ENCODE measurements at regions not wholly inside any gene's neighbourhood (a gene's known extent, or its start where the extent isn't known, plus 50 kb on each side); places are given as distances from the start of the nearest gene placed in this dataset.

- Histone ChIP-seq H3K27ac (no peak overlapping the region), H3K4me3 (no peak overlapping the region), H3K36me3 (no peaks in the 10 kb centered on the region), H3K9me3 (no peaks in the 10 kb centered on the region), H3K4me1 (peaks cover 0 to 9% (median 3%) of the 10 kb centered on the region in 4 donors), H3K27me3 (no peaks in the 10 kb centered on the region)
- intact Hi-C loops (cut with DNase I), result no loop called here
- DNase-seq (no peak), ATAC-seq (peak in 3 of 4 donors; percentile 43 to 65 (median 57))
- no peak for TF ChIP-seq CTCF (IDR thresholded peaks at IDR 0.05)
- TF ChIP-seq POLR2A (IDR thresholded peaks at IDR 0.05), result no peak
Observed at GRCh38 chr3:159169828-159170227, 368.0 kb downstream of the MFSD1 start.

- Histone ChIP-seq H3K4me1 (peaks cover 0 to 9% (median 3%) of the 10 kb centered on the region in 4 donors), H3K27me3 (no peaks in the 10 kb centered on the region), H3K4me3 (no peak overlapping the region), H3K9me3 (no peaks in the 10 kb centered on the region), H3K36me3 (no peaks in the 10 kb centered on the region), H3K27ac (no peak overlapping the region)
- intact Hi-C loops (cut with DNase I), result no loop called here
- 55% methylated on average over 4 of the region's 4 CpGs for WGBS (ENCODE audit: insufficient coverage, low coverage, low lambda C conversion rate, missing lambda C conversion rate)
- no peak for DNase-seq
- TF ChIP-seq POLR2A (IDR thresholded peaks at IDR 0.05), result no peak
- TF ChIP-seq CTCF (IDR thresholded peaks at IDR 0.05), result no peak
- ATAC-seq, result no peak
Observed at GRCh38 chr3:159170436-159171003, 368.7 kb downstream of the MFSD1 start.

GRCh38 chr3:159171333-159171732 lies 369.5 kb downstream of the MFSD1 start:
- ATAC-seq, result no peak

GRCh38 chr3:159172473-159172872 lies 370.6 kb downstream of the MFSD1 start:
- WGBS (ENCODE audit: insufficient coverage, low coverage, low lambda C conversion rate, missing lambda C conversion rate), result 64% methylated on average over 2 of the region's 2 CpGs
- Histone ChIP-seq H3K27ac (no peak overlapping the region), H3K36me3 (no peaks in the 10 kb centered on the region), H3K9me3 (no peaks in the 10 kb centered on the region), H3K4me3 (no peak overlapping the region), H3K4me1 (no peaks in the 10 kb centered on the region), H3K27me3 (no peaks in the 10 kb centered on the region)
- TF ChIP-seq CTCF (IDR thresholded peaks at IDR 0.05) (no peak), POLR2A (IDR thresholded peaks at IDR 0.05) (no peak)
- intact Hi-C loops (cut with DNase I), result no loop called here
- ATAC-seq (no peak), DNase-seq (no peak)

More at GRCh38 chr3:159171333-159171732, 369.5 kb downstream of the MFSD1 start:
- H3K9me3 ChIP-seq, result no peaks in the 10 kb centered on the region
- no peaks in the 10 kb centered on the region for H3K36me3 ChIP-seq
- H3K27ac ChIP-seq, result no peak overlapping the region
- H3K4me1 ChIP-seq, result peaks cover 0 to 6% (median 3%) of the 10 kb centered on the region in 4 donors
- DNase-seq, result no peak
- intact Hi-C loops (cut with DNase I), result no loop called here
- H3K27me3 ChIP-seq, result no peaks in the 10 kb centered on the region
- WGBS (ENCODE audit: insufficient coverage, low coverage, low lambda C conversion rate, missing lambda C conversion rate), result 71% methylated on average over 3 of the region's 3 CpGs
- H3K4me3 ChIP-seq, result no peak overlapping the region
- TF ChIP-seq POLR2A (IDR thresholded peaks at IDR 0.05), result no peak
- no peak for TF ChIP-seq CTCF (IDR thresholded peaks at IDR 0.05)
